Smooth muscle cell (in vitro differentiated cells): ENCODE measurements at regions not wholly inside any gene's neighbourhood (a gene's known extent, or its start where the extent isn't known, plus 50 kb on each side); places are given as distances from the start of the nearest gene placed in this dataset.

Experiments used
- DNase-seq: peaks from one replicate; lab custom pipeline; 2025; ENCODE audit not compliant: unreplicated experiment; lab: John Stamatoyannopoulos, UW
- H2AFZ ChIP-seq: fragments of 200-600 bp; sonication (generic); 2 replicates; pipeline ENCODE4 v1.6.0; 2016; ENCODE audit warnings: antibody characterized with exemption, low read depth, mild to moderate bottlenecking
- H3F3A ChIP-seq: fragments of 200-600 bp; sonication (generic); 2 replicates; pipeline ENCODE4 v1.6.0; 2017; ENCODE audit warnings: antibody characterized with exemption, low read depth
- H3K27ac ChIP-seq: fragments of 200-600 bp; sonication (generic); 2 replicates; pipeline ENCODE4 v1.5.1; 2016; ENCODE audit warnings: low read depth, mild to moderate bottlenecking
- H3K27me3 ChIP-seq: fragments of 200-600 bp; sonication (generic); 2 replicates; pipeline ENCODE4 v1.6.1; 2016; ENCODE audit warnings: low read depth, mild to moderate bottlenecking
- H3K36me3 ChIP-seq: fragments of 200-600 bp; sonication (generic); 2 replicates; pipeline ENCODE4 v1.5.1; 2016; ENCODE audit warnings: low read depth
- H3K4me1 ChIP-seq: fragments of 200-600 bp; sonication (generic); 2 replicates; pipeline ENCODE4 v1.5.1; 2016; ENCODE audit warnings: low read depth
- H3K4me2 ChIP-seq: fragments of 200-600 bp; sonication (generic); 2 replicates; pipeline ENCODE4 v1.6.0; 2016; ENCODE audit warnings: mild to moderate bottlenecking
- H3K4me3 ChIP-seq: fragments of 200-600 bp; sonication (generic); 2 replicates; pipeline ENCODE4 v1.5.1; 2016; ENCODE audit warnings: mild to moderate bottlenecking
- H3K79me2 ChIP-seq: fragments of 200-600 bp; sonication (generic); 2 replicates; pipeline ENCODE4 v1.6.0; 2016; ENCODE audit warnings: low read depth, mild to moderate bottlenecking
- H3K9ac ChIP-seq: fragments of 200-600 bp; sonication (generic); 2 replicates; pipeline ENCODE4 v1.6.0; 2016; ENCODE audit warnings: low read depth
- H3K9me3 ChIP-seq: fragments of 200-600 bp; sonication (generic); replicated peaks from 2 replicates; pipeline ENCODE4 v1.5.1; 2016; ENCODE audit warnings: low read depth
- H4K20me1 ChIP-seq: fragments of 200-600 bp; sonication (generic); 2 replicates; pipeline ENCODE4 v1.6.0; 2016; ENCODE audit warnings: low read depth
- WGBS: methylation state at CpG from one replicate; pipeline ENCODE4 v1.1.7; 2016; ENCODE audit warnings: low lambda C conversion rate; 5-methylcytosine and 5-hydroxymethylcytosine counted together
- TF ChIP-seq, protein P1 (sequence below): fragments of 200-600 bp; sonication (generic); IDR thresholded peaks from 2 replicates; pipeline ENCODE4 v1.5.1; 2017; ENCODE audit warnings: borderline replicate concordance, mild to moderate bottlenecking, antibody characterized with exemption; ENCODE audit not compliant: insufficient read depth, poor library complexity, severe bottlenecking

DNA sequence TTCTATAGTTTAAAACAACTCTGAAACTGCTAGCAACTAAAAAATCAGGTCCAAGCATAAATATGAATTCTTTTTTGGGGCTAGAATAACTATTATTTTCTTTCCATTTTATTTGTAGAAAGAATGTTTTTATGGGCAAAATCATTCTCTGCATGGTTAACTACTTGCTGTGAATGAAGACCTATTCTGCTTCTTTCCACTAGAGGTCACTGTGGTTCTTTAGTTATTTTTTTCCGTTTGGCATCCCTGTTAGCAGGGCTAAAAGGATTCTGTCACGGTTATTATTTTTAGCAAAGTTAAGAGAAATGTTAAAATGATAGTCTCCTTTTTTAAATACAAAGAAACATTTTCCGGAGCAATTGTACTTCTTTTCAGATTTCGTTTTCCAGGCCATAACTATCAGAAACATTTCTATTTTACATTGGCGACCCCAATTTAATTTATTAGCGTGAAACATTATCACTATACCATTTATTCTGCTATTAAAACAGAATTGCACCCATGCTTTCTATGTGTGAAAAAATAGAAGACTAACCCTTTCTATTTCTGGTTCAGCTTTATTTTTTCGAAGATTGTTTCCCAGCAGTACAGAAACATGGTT, 404.8 kb downstream of the ATP23 start:
- H4K20me1 ChIP-seq, result no peaks in the 10 kb centered on the region
- TF ChIP-seq, protein P1, sequence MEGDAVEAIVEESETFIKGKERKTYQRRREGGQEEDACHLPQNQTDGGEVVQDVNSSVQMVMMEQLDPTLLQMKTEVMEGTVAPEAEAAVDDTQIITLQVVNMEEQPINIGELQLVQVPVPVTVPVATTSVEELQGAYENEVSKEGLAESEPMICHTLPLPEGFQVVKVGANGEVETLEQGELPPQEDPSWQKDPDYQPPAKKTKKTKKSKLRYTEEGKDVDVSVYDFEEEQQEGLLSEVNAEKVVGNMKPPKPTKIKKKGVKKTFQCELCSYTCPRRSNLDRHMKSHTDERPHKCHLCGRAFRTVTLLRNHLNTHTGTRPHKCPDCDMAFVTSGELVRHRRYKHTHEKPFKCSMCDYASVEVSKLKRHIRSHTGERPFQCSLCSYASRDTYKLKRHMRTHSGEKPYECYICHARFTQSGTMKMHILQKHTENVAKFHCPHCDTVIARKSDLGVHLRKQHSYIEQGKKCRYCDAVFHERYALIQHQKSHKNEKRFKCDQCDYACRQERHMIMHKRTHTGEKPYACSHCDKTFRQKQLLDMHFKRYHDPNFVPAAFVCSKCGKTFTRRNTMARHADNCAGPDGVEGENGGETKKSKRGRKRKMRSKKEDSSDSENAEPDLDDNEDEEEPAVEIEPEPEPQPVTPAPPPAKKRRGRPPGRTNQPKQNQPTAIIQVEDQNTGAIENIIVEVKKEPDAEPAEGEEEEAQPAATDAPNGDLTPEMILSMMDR, result peak; percentile 88
- no peaks in the 10 kb centered on the region for H3K36me3 ChIP-seq
- peaks cover 3% of the 10 kb centered on the region for H3K4me1 ChIP-seq
- H3K79me2 ChIP-seq, result no peaks in the 10 kb centered on the region
- H3F3A ChIP-seq, result no peaks in the 10 kb centered on the region
- 41% methylated on average over 7 of the region's 7 CpGs for WGBS
- no peak overlapping the region for H3K4me3 ChIP-seq
- H3K9me3 ChIP-seq, result no peaks in the 10 kb centered on the region
- H3K4me2 ChIP-seq, result peak overlapping the region; percentile 23
- peak overlapping the region; percentile 7 for H2AFZ ChIP-seq
- H3K27me3 ChIP-seq, result no peaks in the 10 kb centered on the region
- no peak overlapping the region for H3K27ac ChIP-seq
- DNase-seq, result no peak
- H3K9ac ChIP-seq, result no peak overlapping the region

DNA sequence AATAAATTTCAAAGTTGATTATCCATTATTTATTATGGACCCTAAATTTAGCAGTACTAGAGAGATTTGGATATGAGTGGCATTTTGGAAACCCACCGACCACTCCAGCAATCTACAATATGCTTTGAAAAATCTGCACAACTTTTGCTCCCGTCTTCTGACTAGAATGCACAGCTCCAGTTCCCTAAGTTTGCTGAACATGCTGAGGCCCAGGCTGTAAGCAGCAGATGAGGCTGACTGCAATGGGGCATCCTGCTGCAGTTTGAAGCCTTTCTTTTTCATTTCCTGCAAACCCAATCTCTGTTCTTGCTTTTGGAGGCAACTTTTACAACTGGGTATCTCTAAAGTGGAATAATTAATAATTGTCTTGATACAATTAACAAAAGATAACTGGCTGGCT, 405.8 kb downstream of the ATP23 start:
- TF ChIP-seq, protein P1, result no peak
- no peaks in the 10 kb centered on the region for H3K36me3 ChIP-seq
- H3K4me1 ChIP-seq, result peaks cover 3% of the 10 kb centered on the region
- peak overlapping the region; percentile 7 for H2AFZ ChIP-seq
- H3K79me2 ChIP-seq, result no peaks in the 10 kb centered on the region
- no peaks in the 10 kb centered on the region for H3F3A ChIP-seq
- H3K9me3 ChIP-seq, result no peaks in the 10 kb centered on the region
- H4K20me1 ChIP-seq, result no peaks in the 10 kb centered on the region
- no peak overlapping the region for H3K4me2 ChIP-seq
- no peaks in the 10 kb centered on the region for H3K27me3 ChIP-seq
- H3K9ac ChIP-seq, result no peak overlapping the region
- no peak overlapping the region for H3K4me3 ChIP-seq
- 85% methylated on average over 2 of the region's 2 CpGs for WGBS
- no peak overlapping the region for H3K27ac ChIP-seq
- DNase-seq, result no peak

DNA sequence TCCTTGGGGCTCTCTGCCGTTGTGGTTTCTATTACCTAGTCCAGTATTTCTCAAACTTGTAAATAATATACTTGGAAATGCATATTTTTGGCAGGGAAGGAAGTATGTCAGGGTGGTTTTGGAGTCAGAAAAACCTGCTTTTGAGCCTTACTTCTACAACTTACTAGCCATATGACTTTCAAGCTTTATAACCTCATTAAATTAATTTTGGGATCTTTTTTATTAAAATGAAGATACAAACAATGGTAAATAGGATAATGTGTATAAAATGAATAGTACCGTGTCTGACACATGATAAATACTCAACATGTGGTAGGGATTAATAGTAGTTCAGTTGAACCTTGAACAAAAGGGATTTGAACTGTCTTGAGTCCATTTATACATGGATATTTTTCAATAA, 406.3 kb downstream of the ATP23 start:
- Histone ChIP-seq H3K9ac (no peak overlapping the region), H3K4me2 (no peak overlapping the region), H3K36me3 (no peaks in the 10 kb centered on the region), H2AFZ (no peak overlapping the region), H3K4me1 (peaks cover 3% of the 10 kb centered on the region), H4K20me1 (no peaks in the 10 kb centered on the region), H3K4me3 (no peak overlapping the region), H3K79me2 (no peaks in the 10 kb centered on the region), H3K27me3 (no peaks in the 10 kb centered on the region), H3K27ac (no peak overlapping the region), H3F3A (no peaks in the 10 kb centered on the region), H3K9me3 (no peaks in the 10 kb centered on the region)
- TF ChIP-seq, protein P1, result no peak
- 86% methylated on average over 2 of the region's 2 CpGs for WGBS
- DNase-seq, result no peak

DNA sequence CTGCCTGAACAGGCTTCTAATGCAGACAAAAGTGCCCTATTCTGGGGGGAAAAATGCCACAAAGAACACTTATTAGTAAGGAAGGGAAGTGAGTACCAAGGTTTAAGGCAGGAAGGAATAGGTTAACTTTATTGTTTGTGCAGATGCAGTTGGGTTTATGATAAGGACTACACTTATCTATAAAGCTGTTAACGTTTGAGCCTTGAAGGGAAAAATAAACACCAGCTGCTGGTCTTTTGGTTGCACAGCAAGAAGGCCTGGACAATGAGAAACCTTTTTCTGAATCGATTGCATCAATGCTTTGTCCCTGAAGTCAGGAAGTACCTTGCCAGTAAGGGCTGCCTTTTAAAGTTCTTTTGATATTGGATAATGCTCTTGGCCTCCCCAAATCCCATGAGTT, 407.8 kb downstream of the ATP23 start:
- Histone ChIP-seq H3K27ac (no peak overlapping the region), H3K79me2 (no peaks in the 10 kb centered on the region), H3K4me3 (no peak overlapping the region), H2AFZ (no peak overlapping the region), H3K27me3 (no peaks in the 10 kb centered on the region), H3K4me1 (peaks cover 3% of the 10 kb centered on the region), H3K9me3 (no peaks in the 10 kb centered on the region), H3F3A (no peaks in the 10 kb centered on the region), H3K36me3 (no peaks in the 10 kb centered on the region), H4K20me1 (no peaks in the 10 kb centered on the region), H3K9ac (no peak overlapping the region), H3K4me2 (no peak overlapping the region)
- TF ChIP-seq, protein P1, result no peak
- WGBS, result 16% methylated on average over 2 of the region's 2 CpGs
- DNase-seq, result no peak
